ENCODE measurements at regions not wholly inside any gene's neighbourhood (a gene's known extent, or its start where the extent isn't known, plus 50 kb on each side); places are given as distances from the start of the nearest gene placed in this dataset.

GRCh38 chr2:66301022-66301766 lies 133.7 kb upstream of the MEIS1 start:
- TF ChIP-seq CTCF (IDR thresholded peaks at IDR 0.05), result no peak
- TF ChIP-seq POLR2A (IDR thresholded peaks at IDR 0.05), result no peak
